Liver (tissue), 8 donors: ENCODE measurements at regions not wholly inside any gene's neighbourhood (a gene's known extent, or its start where the extent isn't known, plus 50 kb on each side); places are given as distances from the start of the nearest gene placed in this dataset.

Experiments used
- DNase-seq: peaks from one replicate; pipeline ENCODE4 v3.0.0-alpha.2; 2017; ENCODE audit warnings: low spot score
- H3K27ac ChIP-seq, 2 donors: one replicate each; pipeline ENCODE4 v1.7.0; 2013; ENCODE audit warnings: inconsistent platforms in 2 of 2, low read length in 2 of 2, control low read depth in 1 of 2, low read depth in 1 of 2, mild to moderate bottlenecking in 1 of 2
- H3K27me3 ChIP-seq, 4 donors: one replicate each; pipeline versions ENCODE4 v1.6.1 to v1.7.0; 2013; ENCODE audit warnings: low read length in 3 of 4, inconsistent platforms in 1 of 4, mild to moderate bottlenecking in 1 of 4, moderate library complexity in 1 of 4; ENCODE audit not compliant: control insufficient read depth in 4 of 4, insufficient read depth in 4 of 4
- H3K36me3 ChIP-seq, 4 donors: one replicate each; pipeline versions ENCODE4 v1.6.1 to v1.7.0; 2013; ENCODE audit warnings: low read length in 3 of 4, mild to moderate bottlenecking in 3 of 4, low read depth in 1 of 4, moderate library complexity in 1 of 4; ENCODE audit not compliant: control insufficient read depth in 4 of 4, insufficient read depth in 3 of 4
- H3K4me1 ChIP-seq, 4 donors: one replicate each; pipeline versions ENCODE4 v1.6.1 to v1.7.0; 2013; ENCODE audit warnings: low read length in 3 of 4, mild to moderate bottlenecking in 3 of 4, moderate library complexity in 1 of 4; ENCODE audit not compliant: control insufficient read depth in 4 of 4, insufficient read depth in 4 of 4
- H3K4me3 ChIP-seq, 3 donors: one replicate each; pipeline versions ENCODE4 v1.6.1 to v1.7.0; 2013; ENCODE audit warnings: low read length in 3 of 3, control low read depth in 1 of 3, low read depth in 1 of 3, mild to moderate bottlenecking in 1 of 3
- H3K9ac ChIP-seq, 2 donors: one replicate each; pipeline ENCODE4 v1.7.0; 2013; ENCODE audit warnings: low read length in 2 of 2, mild to moderate bottlenecking in 2 of 2, moderate library complexity in 2 of 2, control low read depth in 1 of 2, low read depth in 1 of 2
- H3K9me3 ChIP-seq, 4 donors: one replicate each; pipeline versions ENCODE4 v1.6.1 to v1.7.0; 2013; ENCODE audit warnings: low read length in 3 of 4; ENCODE audit not compliant: control insufficient read depth in 4 of 4
- EGR1 ChIP-seq, 2 donors: IDR thresholded peaks; 2 replicates each; pipeline ENCODE4 v1.6.1; 2016 to 2018; ENCODE audit warnings: antibody characterized with exemption in 2 of 2, low read depth in 2 of 2
- FOXA1 ChIP-seq: IDR thresholded peaks from 2 replicates; pipeline ENCODE4 v1.6.1; 2016; ENCODE audit warnings: antibody characterized with exemption
- FOXA2 ChIP-seq: IDR thresholded peaks from 2 replicates; pipeline ENCODE4 v1.6.1; 2016; ENCODE audit warnings: antibody characterized with exemption
- GABPA ChIP-seq, 2 donors: IDR thresholded peaks in 1 of 2; conservative IDR thresholded peaks in 1 of 2; 2 replicates each; pipeline ENCODE4 v1.6.1; 2016; ENCODE audit warnings: antibody characterized with exemption in 2 of 2, mild to moderate bottlenecking in 1 of 2, moderate library complexity in 1 of 2
- HNF4A ChIP-seq, 2 donors: conservative IDR thresholded peaks; 2 replicates each; pipeline ENCODE4 v1.6.1; 2016; ENCODE audit warnings: antibody characterized with exemption in 2 of 2, mild to moderate bottlenecking in 2 of 2
- HNF4G ChIP-seq: IDR thresholded peaks from 2 replicates; pipeline ENCODE4 v1.6.1; 2016; ENCODE audit warnings: antibody characterized with exemption
- JUND ChIP-seq, 2 donors: IDR thresholded peaks; 2 replicates each; pipeline ENCODE4 v1.6.1; 2016; ENCODE audit warnings: antibody characterized with exemption in 2 of 2
- NR2F2 ChIP-seq: IDR thresholded peaks from 2 replicates; pipeline ENCODE4 v1.6.1; 2016; ENCODE audit warnings: antibody characterized with exemption
- RAD21 ChIP-seq, 2 donors: IDR thresholded peaks; 2 replicates each; pipeline ENCODE4 v1.6.1; 2016; ENCODE audit warnings: antibody characterized with exemption in 2 of 2, mild to moderate bottlenecking in 2 of 2
- RXRA ChIP-seq, 2 donors: IDR thresholded peaks; 2 replicates each; pipeline ENCODE4 v1.6.1; 2017 to 2018; ENCODE audit warnings: antibody characterized with exemption in 2 of 2, mild to moderate bottlenecking in 1 of 2
- SP1 ChIP-seq: IDR thresholded peaks from 2 replicates; pipeline ENCODE4 v1.6.1; 2018; ENCODE audit warnings: antibody characterized with exemption, mild to moderate bottlenecking
- TAF1 ChIP-seq: conservative IDR thresholded peaks from 2 replicates; pipeline ENCODE4 v1.6.1; 2016; ENCODE audit warnings: antibody characterized with exemption, mild to moderate bottlenecking
- YY1 ChIP-seq: IDR thresholded peaks from 2 replicates; pipeline ENCODE4 v1.6.1; 2016; ENCODE audit warnings: antibody characterized with exemption, mild to moderate bottlenecking
- WGBS: extraction: QIAGEN DNeasy Blood & Tissue Kit; methylation state at CpG from one replicate; pipeline ENCODE4 v1.1.7; 2013; 5-methylcytosine and 5-hydroxymethylcytosine counted together
- TF ChIP-seq, protein P1 (sequence below): IDR thresholded peaks from 2 replicates; pipeline ENCODE4 v1.6.1; 2016; ENCODE audit warnings: antibody characterized with exemption, mild to moderate bottlenecking
- TF ChIP-seq, protein P2 (sequence below): IDR thresholded peaks from 2 replicates; pipeline ENCODE4 v1.6.1; 2016; ENCODE audit warnings: antibody characterized with exemption
- TF ChIP-seq, protein P3 (sequence below): fragments of 150-350 bp; IDR thresholded peaks from 2 replicates; pipeline ENCODE4 v1.5.1; 2017; ENCODE audit warnings: improper control_type of control experiment, low read depth, low read length; ENCODE audit not compliant: missing input control
- donor health status: healthy.
- donor health status: healthy.
- donor health status: healthy.
- donor health status: healthy.
- donor health status: healthy.

DNA sequence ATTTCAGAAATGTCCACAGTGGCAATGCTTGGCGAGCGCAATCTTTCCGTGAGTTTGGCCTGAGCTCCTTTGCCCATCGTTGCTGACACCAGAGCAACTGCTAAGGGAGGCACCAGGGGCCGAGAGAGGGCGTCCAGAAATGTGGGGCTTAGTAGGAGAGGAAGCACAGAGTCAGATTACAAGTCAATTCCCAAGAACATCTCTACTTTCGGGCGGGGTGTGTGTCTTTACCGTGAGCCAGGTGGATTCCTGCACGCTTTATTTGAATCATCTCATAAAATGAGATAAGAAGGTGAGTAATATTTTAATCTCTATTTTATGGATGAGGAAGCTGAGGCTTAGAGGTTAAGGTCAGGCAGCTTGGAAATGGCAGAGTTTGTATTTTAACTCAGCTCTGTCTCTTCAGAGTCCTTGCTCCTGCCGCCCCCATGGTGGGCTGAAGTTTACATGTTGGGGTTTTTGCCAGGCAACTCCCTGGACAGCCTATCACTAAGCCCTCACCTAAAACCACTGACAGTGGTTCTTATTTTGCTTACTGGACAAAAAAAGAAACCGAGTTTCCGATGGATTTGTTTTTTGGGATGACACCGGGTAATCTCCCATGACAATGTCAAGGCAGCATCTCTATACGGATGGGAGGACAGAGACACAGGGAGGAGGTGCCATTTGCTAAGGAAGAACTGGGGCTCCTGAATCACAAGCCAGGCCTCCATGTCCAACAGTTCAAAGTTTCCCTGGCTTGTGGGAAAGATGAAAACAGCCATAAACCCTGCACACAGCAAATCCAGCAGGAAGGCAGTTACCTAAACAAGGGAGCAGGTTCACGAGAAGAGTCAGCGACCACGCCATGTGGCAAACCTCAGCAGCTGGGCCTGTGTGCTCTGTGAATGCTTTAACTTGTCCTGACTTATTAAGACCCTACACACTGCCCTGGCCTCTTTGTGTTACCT lies 112.6 kb upstream of the SLC24A3 start:
- no peak for DNase-seq
- Histone ChIP-seq H3K36me3 (no peaks in the 10 kb centered on the region), H3K9ac (no peak overlapping the region), H3K27me3 (no peaks in the 10 kb centered on the region), H3K4me1 (no peaks in the 10 kb centered on the region), H3K27ac (no peak overlapping the region), H3K4me3 (no peak overlapping the region), H3K9me3 (no peaks in the 10 kb centered on the region)
- TF ChIP-seq RXRA (IDR thresholded peaks at IDR 0.05) = no peak
- TF ChIP-seq RAD21 (IDR thresholded peaks at IDR 0.05) = no peak
- no peak for TF ChIP-seq YY1
- TF ChIP-seq, protein P1, sequence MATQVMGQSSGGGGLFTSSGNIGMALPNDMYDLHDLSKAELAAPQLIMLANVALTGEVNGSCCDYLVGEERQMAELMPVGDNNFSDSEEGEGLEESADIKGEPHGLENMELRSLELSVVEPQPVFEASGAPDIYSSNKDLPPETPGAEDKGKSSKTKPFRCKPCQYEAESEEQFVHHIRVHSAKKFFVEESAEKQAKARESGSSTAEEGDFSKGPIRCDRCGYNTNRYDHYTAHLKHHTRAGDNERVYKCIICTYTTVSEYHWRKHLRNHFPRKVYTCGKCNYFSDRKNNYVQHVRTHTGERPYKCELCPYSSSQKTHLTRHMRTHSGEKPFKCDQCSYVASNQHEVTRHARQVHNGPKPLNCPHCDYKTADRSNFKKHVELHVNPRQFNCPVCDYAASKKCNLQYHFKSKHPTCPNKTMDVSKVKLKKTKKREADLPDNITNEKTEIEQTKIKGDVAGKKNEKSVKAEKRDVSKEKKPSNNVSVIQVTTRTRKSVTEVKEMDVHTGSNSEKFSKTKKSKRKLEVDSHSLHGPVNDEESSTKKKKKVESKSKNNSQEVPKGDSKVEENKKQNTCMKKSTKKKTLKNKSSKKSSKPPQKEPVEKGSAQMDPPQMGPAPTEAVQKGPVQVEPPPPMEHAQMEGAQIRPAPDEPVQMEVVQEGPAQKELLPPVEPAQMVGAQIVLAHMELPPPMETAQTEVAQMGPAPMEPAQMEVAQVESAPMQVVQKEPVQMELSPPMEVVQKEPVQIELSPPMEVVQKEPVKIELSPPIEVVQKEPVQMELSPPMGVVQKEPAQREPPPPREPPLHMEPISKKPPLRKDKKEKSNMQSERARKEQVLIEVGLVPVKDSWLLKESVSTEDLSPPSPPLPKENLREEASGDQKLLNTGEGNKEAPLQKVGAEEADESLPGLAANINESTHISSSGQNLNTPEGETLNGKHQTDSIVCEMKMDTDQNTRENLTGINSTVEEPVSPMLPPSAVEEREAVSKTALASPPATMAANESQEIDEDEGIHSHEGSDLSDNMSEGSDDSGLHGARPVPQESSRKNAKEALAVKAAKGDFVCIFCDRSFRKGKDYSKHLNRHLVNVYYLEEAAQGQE = no peak
- TF ChIP-seq FOXA1 = no peak
- no peak for TF ChIP-seq TAF1
- TF ChIP-seq NR2F2 = no peak
- TF ChIP-seq HNF4G = no peak
- no peak for TF ChIP-seq SP1
- TF ChIP-seq, protein P2, sequence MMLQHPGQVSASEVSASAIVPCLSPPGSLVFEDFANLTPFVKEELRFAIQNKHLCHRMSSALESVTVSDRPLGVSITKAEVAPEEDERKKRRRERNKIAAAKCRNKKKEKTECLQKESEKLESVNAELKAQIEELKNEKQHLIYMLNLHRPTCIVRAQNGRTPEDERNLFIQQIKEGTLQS = no peak
- TF ChIP-seq, protein P3, sequence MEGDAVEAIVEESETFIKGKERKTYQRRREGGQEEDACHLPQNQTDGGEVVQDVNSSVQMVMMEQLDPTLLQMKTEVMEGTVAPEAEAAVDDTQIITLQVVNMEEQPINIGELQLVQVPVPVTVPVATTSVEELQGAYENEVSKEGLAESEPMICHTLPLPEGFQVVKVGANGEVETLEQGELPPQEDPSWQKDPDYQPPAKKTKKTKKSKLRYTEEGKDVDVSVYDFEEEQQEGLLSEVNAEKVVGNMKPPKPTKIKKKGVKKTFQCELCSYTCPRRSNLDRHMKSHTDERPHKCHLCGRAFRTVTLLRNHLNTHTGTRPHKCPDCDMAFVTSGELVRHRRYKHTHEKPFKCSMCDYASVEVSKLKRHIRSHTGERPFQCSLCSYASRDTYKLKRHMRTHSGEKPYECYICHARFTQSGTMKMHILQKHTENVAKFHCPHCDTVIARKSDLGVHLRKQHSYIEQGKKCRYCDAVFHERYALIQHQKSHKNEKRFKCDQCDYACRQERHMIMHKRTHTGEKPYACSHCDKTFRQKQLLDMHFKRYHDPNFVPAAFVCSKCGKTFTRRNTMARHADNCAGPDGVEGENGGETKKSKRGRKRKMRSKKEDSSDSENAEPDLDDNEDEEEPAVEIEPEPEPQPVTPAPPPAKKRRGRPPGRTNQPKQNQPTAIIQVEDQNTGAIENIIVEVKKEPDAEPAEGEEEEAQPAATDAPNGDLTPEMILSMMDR = no peak
- TF ChIP-seq HNF4A (conservative IDR thresholded peaks at IDR 0.05) = no peak
- no peak for TF ChIP-seq GABPA (IDR thresholded peaks at IDR 0.05 in 1 of 2, conservative IDR thresholded peaks at IDR 0.05 in 1 of 2)
- no peak for TF ChIP-seq FOXA2
- no peak for TF ChIP-seq EGR1 (IDR thresholded peaks at IDR 0.05; ENCODE audit: low read depth in 2 of 2)
- 76% methylated on average over 18 of the region's 18 CpGs for WGBS

DNA sequence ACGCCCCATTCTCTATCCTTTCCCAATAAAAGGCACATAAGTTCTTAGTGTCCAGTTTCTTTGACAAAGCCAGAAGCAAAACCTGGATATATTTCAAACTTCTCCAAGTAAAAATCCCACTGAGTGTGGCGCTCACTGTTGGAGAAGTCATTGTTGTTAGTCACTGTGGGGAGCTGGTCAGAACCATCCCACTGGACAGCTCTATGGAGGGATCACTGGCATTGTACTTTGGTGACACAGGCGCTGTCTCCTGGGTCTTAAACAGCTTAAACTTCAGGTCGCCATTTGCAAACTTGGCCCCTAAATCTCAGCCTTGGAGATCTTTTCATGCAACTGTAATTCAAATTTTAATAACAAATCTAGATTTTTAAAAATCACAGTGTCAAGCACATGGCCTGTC lies 111.5 kb upstream of the SLC24A3 start:
- H3K4me3 ChIP-seq = no peak overlapping the region
- no peaks in the 10 kb centered on the region for H3K36me3 ChIP-seq
- WGBS = 85% methylated on average over 4 of the region's 4 CpGs
- H3K27ac ChIP-seq = no peak overlapping the region
- no peaks in the 10 kb centered on the region for H3K4me1 ChIP-seq
- H3K9ac ChIP-seq = no peak overlapping the region
- no peaks in the 10 kb centered on the region for H3K27me3 ChIP-seq
- H3K9me3 ChIP-seq = no peaks in the 10 kb centered on the region
- TF ChIP-seq, protein P1 = peak; percentile 32
- TF ChIP-seq JUND (IDR thresholded peaks at IDR 0.05) = no peak
- no peak for DNase-seq
